ENCODE measurements at regions not wholly inside any gene's neighbourhood (a gene's known extent, or its start where the extent isn't known, plus 50 kb on each side); places are given as distances from the start of the nearest gene placed in this dataset. TPM values are rescaled to one million over a fixed set of nuclear protein-coding genes. Genes with fewer than 3 reads are reported as not detected.

DNA sequence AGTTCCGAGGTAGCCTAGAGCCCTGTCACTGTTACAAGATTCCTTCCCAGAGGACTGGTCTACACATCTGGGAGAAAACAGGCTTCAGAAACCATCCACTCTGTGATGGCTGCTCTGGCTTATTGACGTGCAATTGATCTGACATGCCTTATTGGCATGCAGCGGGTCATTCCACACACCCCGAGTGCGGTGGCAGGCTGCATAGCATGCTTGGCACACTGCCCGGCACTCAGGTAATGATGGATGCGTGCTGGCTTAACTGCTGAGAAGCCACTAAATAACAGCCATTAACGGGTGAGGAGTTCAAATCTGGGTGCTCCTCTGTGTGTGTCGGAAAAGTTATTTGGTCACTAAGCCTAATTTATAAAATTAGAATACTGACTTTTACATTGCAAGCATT lies 67.9 kb upstream of the CDH4 start:
- no peak for ATAC-seq
- DNase-seq (ENCODE audit: missing footprints), result no peak
- intact Hi-C loops (cut with DNase I), result no loop called here

DNA sequence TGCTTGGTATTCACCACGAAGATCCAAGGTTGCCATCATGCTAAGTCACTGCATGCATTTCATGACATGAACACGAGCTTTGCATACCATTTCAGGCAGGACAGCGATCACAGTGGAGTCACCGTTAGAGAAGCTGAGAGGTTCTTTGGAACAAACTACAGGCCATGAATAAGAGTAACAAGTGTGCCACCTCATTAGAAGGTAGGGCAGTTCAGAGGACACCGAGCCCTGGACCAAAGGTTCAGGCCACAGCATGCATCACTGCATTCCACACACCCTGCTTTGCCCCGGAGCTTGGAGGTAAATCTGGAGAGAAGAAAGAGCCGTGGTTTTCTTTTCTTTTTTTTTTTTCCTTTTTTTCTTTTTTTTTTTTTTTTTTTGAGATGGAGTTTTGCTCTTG lies 66.9 kb upstream of the CDH4 start:
- intact Hi-C loops (cut with DNase I), result no loop called here
- DNase-seq (ENCODE audit: missing footprints) (no peak), ATAC-seq (no peak)

DNA sequence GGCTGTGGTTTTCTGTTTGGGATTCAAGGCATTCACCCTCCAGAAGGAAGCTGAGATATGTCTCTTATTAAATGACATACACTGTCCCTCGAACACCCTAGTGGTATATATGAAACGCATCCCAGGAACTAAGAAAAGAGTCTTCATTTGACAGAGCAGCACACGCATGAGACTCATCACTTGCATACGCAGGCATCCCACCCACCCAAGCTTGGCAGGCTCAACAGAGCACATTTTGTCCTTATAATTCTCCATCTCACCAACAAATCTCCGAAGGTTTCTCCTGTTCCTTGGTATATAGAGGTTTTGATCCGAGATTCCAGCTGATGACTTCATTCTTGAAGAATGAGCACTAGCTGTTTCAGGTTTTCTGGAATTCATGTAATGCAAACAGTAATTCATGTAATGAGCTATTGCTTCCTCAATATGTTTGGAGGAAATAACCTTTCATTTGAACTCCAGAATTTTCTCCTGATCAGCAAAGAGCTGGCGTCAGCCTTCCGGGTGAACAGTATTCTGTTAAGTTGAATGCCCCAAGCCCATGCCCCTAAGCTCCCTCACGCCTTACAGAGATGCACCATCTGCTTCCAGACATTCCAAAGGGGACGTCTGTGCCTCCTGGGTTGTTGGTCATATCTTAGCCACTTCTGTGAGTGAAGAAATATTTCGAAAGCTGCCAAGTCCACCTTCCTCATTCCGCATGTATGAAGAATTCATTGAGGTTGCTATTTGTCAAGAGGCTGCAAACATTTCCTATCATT lies 66.0 kb upstream of the CDH4 start:
- no peak for DNase-seq (ENCODE audit: missing footprints)
- ATAC-seq, result no peak
- intact Hi-C loops (cut with DNase I), result no loop called here

DNA sequence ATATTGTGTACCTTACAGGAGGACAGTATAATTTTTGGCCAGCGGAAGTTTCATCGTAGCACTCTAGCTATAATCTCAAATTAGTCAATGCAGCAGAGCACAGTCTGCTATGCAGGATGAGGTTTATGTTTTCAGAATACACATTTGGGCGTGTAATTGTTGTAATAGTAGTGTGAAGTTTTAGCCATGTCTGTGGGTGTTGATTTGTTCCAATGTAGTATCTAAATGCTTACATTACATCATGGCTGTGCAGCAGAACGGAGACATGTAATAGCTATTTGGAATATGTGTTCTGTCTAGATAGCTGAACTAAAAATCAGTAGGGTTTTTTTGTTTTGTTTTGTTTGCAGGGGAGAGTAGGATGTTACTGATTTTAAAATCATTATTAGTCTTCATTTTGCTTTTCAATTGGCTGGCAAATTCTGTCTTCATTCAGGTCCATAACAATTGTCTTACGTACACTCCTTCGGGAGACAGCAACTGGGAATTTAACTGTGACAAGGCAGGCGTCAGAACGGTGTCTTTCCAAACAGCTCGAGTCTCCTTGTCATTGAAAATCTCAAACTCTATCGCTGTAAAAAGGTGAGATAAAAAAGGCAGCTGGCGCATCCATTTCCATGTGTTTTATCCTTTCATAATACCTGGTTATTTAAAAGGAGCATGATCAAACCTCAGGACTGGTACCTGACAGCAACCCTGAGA lies 65.1 kb upstream of the CDH4 start:
- ATAC-seq, result no peak
- intact Hi-C loops (cut with DNase I), result no loop called here
- DNase-seq (ENCODE audit: missing footprints), result no peak

DNA sequence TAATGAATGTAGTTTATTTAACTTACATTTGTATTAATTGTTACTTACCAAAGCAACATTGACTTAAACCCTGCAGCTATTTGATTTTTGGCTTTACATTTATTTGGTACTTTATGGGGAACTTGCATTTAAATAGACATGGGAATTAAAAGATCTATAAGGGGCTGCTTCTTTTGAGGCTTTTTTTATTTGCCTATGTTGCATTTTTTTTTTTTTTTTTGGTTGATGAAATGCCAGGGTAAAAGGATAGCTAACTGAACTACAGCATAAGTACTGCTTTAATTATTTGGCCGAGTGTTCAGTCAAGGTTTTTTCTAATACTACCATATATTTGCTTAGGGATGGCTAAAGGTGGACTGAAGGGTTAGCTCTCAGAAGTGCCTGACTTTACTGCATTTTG lies 62.5 kb upstream of the CDH4 start:
- ATAC-seq (no peak), DNase-seq (ENCODE audit: missing footprints) (no peak)
- intact Hi-C loops (cut with DNase I), result no loop called here

DNA sequence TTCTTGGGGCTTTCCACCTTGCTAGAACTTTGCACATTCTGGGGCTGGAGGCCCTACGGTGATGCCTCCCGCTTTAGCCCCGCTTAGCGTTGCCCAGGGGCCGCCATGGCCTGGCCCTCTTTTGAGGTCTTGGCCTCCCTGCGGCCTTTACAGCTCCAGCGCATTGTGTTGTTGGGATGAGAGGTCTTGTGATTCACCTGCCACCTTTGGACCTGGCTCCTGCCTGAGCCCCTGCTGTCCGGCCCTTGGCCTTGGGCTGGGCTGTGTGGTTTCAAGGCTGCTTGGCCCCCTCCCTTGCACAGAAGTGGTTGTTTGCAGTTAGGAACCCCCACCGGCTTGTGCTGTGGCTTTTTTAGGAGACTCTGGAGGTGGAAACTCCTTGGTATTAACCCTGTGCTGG lies 61.0 kb upstream of the CDH4 start:
- intact Hi-C loops (cut with DNase I), result no loop called here
- no peak for DNase-seq (ENCODE audit: missing footprints)
- no peak for ATAC-seq

DNA sequence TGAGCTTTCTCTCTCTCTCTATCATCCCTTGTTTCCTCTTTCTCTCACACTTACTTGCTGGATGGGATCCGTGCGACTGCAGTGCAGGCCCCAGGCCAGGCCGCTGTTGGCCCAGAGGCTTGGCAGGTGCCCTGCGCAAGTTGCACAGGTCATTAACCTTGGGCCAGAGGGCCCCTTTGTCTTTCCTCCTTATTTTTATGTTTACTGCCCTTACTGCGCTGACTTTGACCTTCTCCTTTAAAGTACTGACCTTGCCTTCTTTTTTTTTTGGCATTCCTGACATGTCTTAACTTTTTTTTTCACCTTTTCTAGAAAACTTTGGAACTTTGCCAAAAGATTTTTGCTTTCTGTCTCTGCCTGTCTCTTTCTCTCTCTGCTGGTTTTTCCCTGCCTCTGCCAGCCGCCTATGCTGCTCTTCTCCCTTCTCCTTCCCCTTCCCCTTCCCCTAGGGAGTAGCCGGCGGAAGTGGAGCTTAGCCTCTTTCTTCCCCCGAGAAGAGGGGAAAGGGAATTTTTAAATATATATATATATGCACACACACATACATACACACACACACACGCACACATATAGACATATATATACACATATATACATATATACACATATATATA lies 59.6 kb upstream of the CDH4 start:
- intact Hi-C loops (cut with DNase I), result no loop called here
- ATAC-seq (no peak), DNase-seq (ENCODE audit: missing footprints) (no peak)

DNA sequence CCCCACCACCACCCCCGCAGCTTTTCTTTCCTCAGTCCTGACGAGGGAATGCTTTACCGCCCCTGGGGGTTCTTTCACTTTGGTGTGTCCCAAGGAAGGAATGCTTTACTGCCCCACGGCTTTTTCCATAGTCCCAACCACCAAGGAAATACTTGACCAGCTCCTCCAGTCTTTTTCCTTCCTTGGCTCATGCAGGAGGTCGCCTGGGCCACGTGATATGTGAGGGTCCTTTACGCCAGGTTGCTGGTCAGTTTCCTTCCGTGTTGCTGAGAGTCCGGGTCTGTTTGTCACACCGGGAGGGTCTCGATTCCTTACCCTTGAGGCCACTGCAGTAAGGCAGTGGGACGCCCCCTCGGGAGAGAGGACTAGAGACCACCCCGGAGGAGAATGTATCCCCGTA lies 58.9 kb upstream of the CDH4 start:
- ATAC-seq, result no peak
- no peak for DNase-seq (ENCODE audit: missing footprints)
- intact Hi-C loops (cut with DNase I), result no loop called here

Small RNAs in the stretch of these regions (microRNA-seq; reads per million reads assigned to microRNA genes)
- not detected for gene MIR4533
- gene MIR548AG2, result not detected
- not detected for gene MIR646

Measured in Right ventricle myocardium inferior (tissue), 1 donor.